H9 (cell line): ENCODE measurements at regions not wholly inside any gene's neighbourhood (a gene's known extent, or its start where the extent isn't known, plus 50 kb on each side); places are given as distances from the start of the nearest gene placed in this dataset.

Experiments
- DNase-seq: peaks from one replicate; pipeline ENCODE4 v3.0.0-alpha.2; 2017
- H2AFZ ChIP-seq: one replicate; pipeline ENCODE4 v1.6.1; 2013; ENCODE audit warnings: mild to moderate bottlenecking, low read length, control low read depth, moderate library complexity
- H2AK5ac ChIP-seq: 2 replicates; pipeline ENCODE4 v1.6.1; 2013; ENCODE audit warnings: low read length, control low read depth, mixed read lengths; ENCODE audit not compliant: insufficient read length
- H2BK120ac ChIP-seq: one replicate; pipeline ENCODE4 v1.6.1; 2013; ENCODE audit warnings: low read depth, mild to moderate bottlenecking, low read length, control low read depth, inconsistent platforms; ENCODE audit not compliant: poor library complexity, severe bottlenecking
- H2BK12ac ChIP-seq: 2 replicates; pipeline ENCODE4 v1.6.1; 2013; ENCODE audit warnings: low read length, control low read depth, mixed read lengths, low read depth; ENCODE audit not compliant: insufficient read length
- H2BK15ac ChIP-seq: 2 replicates; pipeline ENCODE4 v1.6.1; 2013; ENCODE audit warnings: low read depth, low read length, control low read depth
- H2BK20ac ChIP-seq: one replicate; pipeline ENCODE4 v1.6.1; 2013; ENCODE audit warnings: low read depth, mild to moderate bottlenecking, low read length, control low read depth, inconsistent platforms; ENCODE audit not compliant: poor library complexity, severe bottlenecking
- H2BK5ac ChIP-seq: 2 replicates; pipeline ENCODE4 v1.6.1; 2013; ENCODE audit warnings: low read length, control low read depth, mixed read lengths; ENCODE audit not compliant: insufficient read length
- H3K14ac ChIP-seq: 2 replicates; pipeline ENCODE4 v1.6.1; 2013; ENCODE audit warnings: low read length, control low read depth; ENCODE audit not compliant: insufficient read depth
- H3K18ac ChIP-seq: 2 replicates; pipeline ENCODE4 v1.6.1; 2013; ENCODE audit warnings: low read depth, mild to moderate bottlenecking, mixed read lengths, low read length, control low read depth; ENCODE audit not compliant: insufficient read length
- H3K23ac ChIP-seq: 2 replicates; pipeline ENCODE4 v1.6.1; 2013; ENCODE audit warnings: low read length, control low read depth, mixed read lengths, low read depth; ENCODE audit not compliant: insufficient read length
- H3K23me2 ChIP-seq: 2 replicates; pipeline ENCODE4 v1.6.1; 2013; ENCODE audit warnings: low read depth, mild to moderate bottlenecking, mixed read lengths, low read length, control low read depth; ENCODE audit not compliant: insufficient read length, poor library complexity, severe bottlenecking
- H3K27ac ChIP-seq: 2 replicates; pipeline ENCODE4 v1.5.1; 2013; ENCODE audit warnings: low read length, control low read depth, mixed read lengths, low read depth; ENCODE audit not compliant: insufficient read length
- H3K27me3 ChIP-seq: 2 replicates; pipeline ENCODE4 v1.6.1; 2013; ENCODE audit warnings: low read length, control low read depth, inconsistent platforms; ENCODE audit not compliant: insufficient read depth
- H3K4ac ChIP-seq: 2 replicates; pipeline ENCODE4 v1.6.1; 2013; ENCODE audit warnings: low read depth, mild to moderate bottlenecking, control low read depth, inconsistent platforms, low read length, moderate library complexity
- H3K4me1 ChIP-seq: 2 replicates; pipeline ENCODE4 v1.6.1; 2013; ENCODE audit warnings: low read length, control low read depth, inconsistent platforms; ENCODE audit not compliant: insufficient read depth
- H3K4me2 ChIP-seq: 2 replicates; pipeline ENCODE4 v1.6.1; 2013; ENCODE audit warnings: low read length, control low read depth, mixed read lengths; ENCODE audit not compliant: insufficient read length, insufficient read depth
- H3K56ac ChIP-seq: 2 replicates; pipeline ENCODE4 v1.6.1; 2013; ENCODE audit warnings: low read depth, mild to moderate bottlenecking, mixed read lengths, low read length, control low read depth; ENCODE audit not compliant: insufficient read length
- H3K79me1 ChIP-seq: 2 replicates; pipeline ENCODE4 v1.6.1; 2013; ENCODE audit warnings: low read depth, mild to moderate bottlenecking, moderate library complexity, low read length, control low read depth, inconsistent platforms; ENCODE audit not compliant: insufficient read depth, poor library complexity, severe bottlenecking
- H3K79me2 ChIP-seq: 2 replicates; pipeline ENCODE4 v1.6.1; 2013; ENCODE audit warnings: low read length, control low read depth, inconsistent platforms; ENCODE audit not compliant: insufficient read depth
- H3K9ac ChIP-seq: 2 replicates; pipeline ENCODE4 v1.6.1; 2013; ENCODE audit warnings: low read length, control low read depth, mixed read lengths; ENCODE audit not compliant: insufficient read length; ENCODE audit errors: extremely low read depth
- H3K9me3 ChIP-seq: one replicate; pipeline ENCODE4 v1.6.1; 2013; ENCODE audit warnings: low read depth, low read length, inconsistent platforms; ENCODE audit not compliant: control insufficient read depth
- H3T11ph ChIP-seq: one replicate; pipeline ENCODE4 v1.6.1; 2013; ENCODE audit warnings: mild to moderate bottlenecking, low read length, control low read depth, inconsistent platforms
- H4K20me1 ChIP-seq: one replicate; pipeline ENCODE4 v1.6.1; 2013; ENCODE audit not compliant: control insufficient read depth, insufficient read length, insufficient read depth
- H4K5ac ChIP-seq: 2 replicates; pipeline ENCODE4 v1.6.1; 2013; ENCODE audit warnings: low read depth, mild to moderate bottlenecking, mixed read lengths, low read length, control low read depth; ENCODE audit not compliant: insufficient read length
- H4K8ac ChIP-seq: replicated peaks from 2 replicates; pipeline ENCODE4 v1.6.1; 2013; ENCODE audit warnings: low read length, control low read depth, mixed read lengths, low read depth; ENCODE audit not compliant: insufficient read length
- H4K91ac ChIP-seq: 2 replicates; pipeline ENCODE4 v1.6.1; 2013; ENCODE audit warnings: low read depth, mild to moderate bottlenecking, moderate library complexity, mixed read lengths, low read length, control low read depth; ENCODE audit not compliant: insufficient read length
- H3K27ac Mint-ChIP-seq, 3 experiments: 2 replicates in 2 of 3; 3 replicates in 1 of 3; pipeline ENCODE4 v1.8.0; 2020 to 2021; ENCODE audit warnings: mixed read lengths in 3 of 3, mild to moderate bottlenecking in 1 of 3, moderate library complexity in 1 of 3
- H3K27me3 Mint-ChIP-seq: 2 replicates; pipeline ENCODE4 v1.8.0; 2021; ENCODE audit warnings: low read depth, mild to moderate bottlenecking, moderate library complexity, mixed read lengths
- H3K36me3 Mint-ChIP-seq, 3 experiments: 2 replicates in 2 of 3; 3 replicates in 1 of 3; pipeline ENCODE4 v1.8.0; 2020 to 2021; ENCODE audit warnings: low read depth in 3 of 3, mixed read lengths in 3 of 3; ENCODE audit not compliant: insufficient read depth in 1 of 3
- H3K4me1 Mint-ChIP-seq, 2 experiments: 2 replicates each; pipeline ENCODE4 v1.8.0; 2020; ENCODE audit warnings: mixed read lengths in 2 of 2
- H3K4me3 Mint-ChIP-seq, 2 experiments: 2 replicates in 1 of 2; 3 replicates in 1 of 2; pipeline ENCODE4 v1.8.0; 2020 to 2021; ENCODE audit warnings: mild to moderate bottlenecking in 2 of 2, mixed read lengths in 2 of 2, moderate library complexity in 1 of 2
- H3K9me3 Mint-ChIP-seq, 2 experiments: 2 replicates in 1 of 2; 3 replicates in 1 of 2; pipeline ENCODE4 v1.8.0; 2020; ENCODE audit warnings: mild to moderate bottlenecking in 2 of 2, mixed read lengths in 2 of 2, moderate library complexity in 1 of 2
- CTCF ChIP-seq: fragments of 200-600 bp; sonication (generic); conservative IDR thresholded peaks from 3 replicates; pipeline ENCODE4 v1.8.0; 2021; ENCODE audit warnings: antibody characterized with exemption, mild to moderate bottlenecking
- WGBS: extraction: QIAGEN DNeasy Blood & Tissue Kit; methylation state at CpG from one replicate; pipeline ENCODE4 v1.1.7; 2013; ENCODE audit warnings: missing lambda C conversion rate, low lambda C conversion rate, mixed read lengths; ENCODE audit not compliant: insufficient read length; ENCODE audit errors: extremely low coverage; 5-methylcytosine and 5-hydroxymethylcytosine counted together

GRCh38 chr1:83583351-83584014 lies 415.4 kb downstream of the TTLL7 start:
- Histone ChIP-seq H2BK15ac (no peak overlapping the region), H2BK5ac (no peak overlapping the region), H3K56ac (no peak overlapping the region), H2BK20ac (no peak overlapping the region), H3K23ac (no peak overlapping the region), H3K23me2 (no peaks in the 10 kb centered on the region), H3K4ac (no peak overlapping the region), H3K4me1 (no peaks in the 10 kb centered on the region), H2BK12ac (no peak overlapping the region), H3K27me3 (no peaks in the 10 kb centered on the region), H3T11ph (no peak overlapping the region), H3K18ac (no peak overlapping the region), H3K9ac (no peak overlapping the region), H4K5ac (no peak overlapping the region), H3K14ac (no peak overlapping the region), H3K9me3 (peaks cover 10% of the 10 kb centered on the region), H4K91ac (no peak overlapping the region), H2BK120ac (no peak overlapping the region), H3K79me2 (no peaks in the 10 kb centered on the region), H3K4me2 (no peak overlapping the region), H3K27ac (no peak overlapping the region), H4K8ac (no peak overlapping the region), H2AFZ (no peak overlapping the region), H4K20me1 (no peaks in the 10 kb centered on the region), H2AK5ac (no peak overlapping the region), H3K79me1 (no peaks in the 10 kb centered on the region)
- H3K4me1 Mint-ChIP-seq: no peaks in the 10 kb centered on the region
- peaks cover 7 to 45% (median 13%) of the 10 kb centered on the region in 3 experiments; a peak in 6 of 7 replicates for H3K36me3 Mint-ChIP-seq
- H3K27ac Mint-ChIP-seq: no peak overlapping the region
- H3K27me3 Mint-ChIP-seq: no peaks in the 10 kb centered on the region
- H3K9me3 Mint-ChIP-seq: peaks cover 28 to 30% of the 10 kb centered on the region in 2 experiments
- H3K4me3 Mint-ChIP-seq: no peak overlapping the region
- DNase-seq: peak; percentile 47
- WGBS: no CpG with 5 or more reads among the region's 4 CpGs
- peak; percentile 48; the same call in 2 of the 3 replicates for TF ChIP-seq CTCF
